MM.1S (cell line): ENCODE measurements at regions not wholly inside any gene's neighbourhood (a gene's known extent, or its start where the extent isn't known, plus 50 kb on each side); places are given as distances from the start of the nearest gene placed in this dataset.

ENCODE experiments used
- EZH2 ChIP-seq: fragments of 300-600 bp; sonication (generic); optimal IDR thresholded peaks from 2 replicates; pipeline ENCODE3; 2017; ENCODE audit warnings: low read depth, mild to moderate bottlenecking, antibody characterized with exemption, low read length, mixed read lengths
- EZH2phosphoT487 ChIP-seq: fragments of 300-600 bp; sonication (generic); IDR thresholded peaks from 2 replicates; pipeline ENCODE4 v1.6.1; 2018; ENCODE audit warnings: antibody characterized with exemption, low read length
- TF ChIP-seq, protein P1 (sequence below): fragments of 300-600 bp; sonication (generic); IDR thresholded peaks from 2 replicates; pipeline ENCODE4 v1.5.1; 2016; ENCODE audit warnings: antibody characterized with exemption, low read length, mixed read lengths

DNA sequence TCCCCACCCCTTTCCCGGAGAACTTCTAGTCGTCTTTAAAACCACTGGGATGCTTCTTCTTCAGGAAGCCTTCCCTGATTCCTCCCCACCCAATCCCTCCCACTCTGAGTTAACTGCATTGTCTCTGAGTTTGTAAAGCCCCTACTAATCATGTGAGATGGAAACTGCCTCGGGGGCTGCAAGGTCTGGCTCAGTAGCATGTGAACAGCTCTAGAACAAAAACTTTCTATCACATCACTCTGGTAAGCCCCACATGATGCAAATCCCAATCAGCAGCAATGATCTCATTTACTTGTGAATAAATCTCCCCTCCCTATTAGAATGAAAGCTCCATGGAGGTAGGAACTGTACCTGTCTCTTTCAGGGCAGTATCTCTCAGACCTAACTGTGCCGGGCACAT, 141.0 kb upstream of the JUN start:
- TF ChIP-seq, protein P1, sequence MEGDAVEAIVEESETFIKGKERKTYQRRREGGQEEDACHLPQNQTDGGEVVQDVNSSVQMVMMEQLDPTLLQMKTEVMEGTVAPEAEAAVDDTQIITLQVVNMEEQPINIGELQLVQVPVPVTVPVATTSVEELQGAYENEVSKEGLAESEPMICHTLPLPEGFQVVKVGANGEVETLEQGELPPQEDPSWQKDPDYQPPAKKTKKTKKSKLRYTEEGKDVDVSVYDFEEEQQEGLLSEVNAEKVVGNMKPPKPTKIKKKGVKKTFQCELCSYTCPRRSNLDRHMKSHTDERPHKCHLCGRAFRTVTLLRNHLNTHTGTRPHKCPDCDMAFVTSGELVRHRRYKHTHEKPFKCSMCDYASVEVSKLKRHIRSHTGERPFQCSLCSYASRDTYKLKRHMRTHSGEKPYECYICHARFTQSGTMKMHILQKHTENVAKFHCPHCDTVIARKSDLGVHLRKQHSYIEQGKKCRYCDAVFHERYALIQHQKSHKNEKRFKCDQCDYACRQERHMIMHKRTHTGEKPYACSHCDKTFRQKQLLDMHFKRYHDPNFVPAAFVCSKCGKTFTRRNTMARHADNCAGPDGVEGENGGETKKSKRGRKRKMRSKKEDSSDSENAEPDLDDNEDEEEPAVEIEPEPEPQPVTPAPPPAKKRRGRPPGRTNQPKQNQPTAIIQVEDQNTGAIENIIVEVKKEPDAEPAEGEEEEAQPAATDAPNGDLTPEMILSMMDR = no peak
- no peak for TF ChIP-seq EZH2phosphoT487
- TF ChIP-seq EZH2 = no peak
